ENCODE measurements at regions not wholly inside any gene's neighbourhood (a gene's known extent, or its start where the extent isn't known, plus 50 kb on each side); places are given as distances from the start of the nearest gene placed in this dataset.

DNA sequence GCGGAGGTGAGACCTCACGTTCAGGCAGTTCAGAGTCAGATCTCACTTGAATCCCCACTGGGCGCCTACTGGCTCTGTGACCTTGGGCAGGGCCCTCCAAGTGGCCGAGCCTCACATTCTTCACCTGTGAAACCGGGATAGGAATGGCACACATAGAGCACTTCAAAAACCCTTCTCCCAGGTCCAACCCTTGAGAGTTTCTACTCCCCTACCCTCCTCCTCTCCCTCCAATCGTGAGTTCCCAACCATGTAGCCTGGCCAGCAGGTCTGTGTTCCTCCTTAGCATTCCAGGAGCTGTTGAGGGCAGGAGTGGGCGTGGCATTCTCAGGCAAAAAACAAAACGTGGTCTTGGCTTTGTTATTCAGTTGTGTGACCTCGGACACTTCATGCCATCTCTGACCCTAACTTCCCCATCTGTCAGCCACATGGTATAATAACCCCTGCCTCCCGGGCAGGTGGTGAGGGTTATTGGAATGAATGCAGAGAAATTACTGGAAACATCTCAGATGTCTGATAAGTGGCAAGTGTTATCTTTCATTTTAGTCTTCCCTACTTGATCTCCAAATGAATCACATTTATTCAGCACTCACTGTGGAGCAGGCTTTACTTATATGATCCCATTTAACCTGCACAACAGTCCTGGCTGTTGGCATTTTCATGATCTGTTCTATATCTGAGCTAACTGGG is 112.8 kb upstream of the BOD1 start:
- Histone ChIP-seq H3K9me3 (no peaks in the 10 kb centered on the region), H3K36me3 (ENCODE audit: low read depth) (no peaks in the 10 kb centered on the region), H3K4me3 (no peak overlapping the region), H3K4me1 (ENCODE audit: low read depth) (no peaks in the 10 kb centered on the region)
- intact Hi-C loops (cut with DNase I, micrococcal nuclease): no loop called here
- ATAC-seq: no peak
- TF ChIP-seq, protein P1, sequence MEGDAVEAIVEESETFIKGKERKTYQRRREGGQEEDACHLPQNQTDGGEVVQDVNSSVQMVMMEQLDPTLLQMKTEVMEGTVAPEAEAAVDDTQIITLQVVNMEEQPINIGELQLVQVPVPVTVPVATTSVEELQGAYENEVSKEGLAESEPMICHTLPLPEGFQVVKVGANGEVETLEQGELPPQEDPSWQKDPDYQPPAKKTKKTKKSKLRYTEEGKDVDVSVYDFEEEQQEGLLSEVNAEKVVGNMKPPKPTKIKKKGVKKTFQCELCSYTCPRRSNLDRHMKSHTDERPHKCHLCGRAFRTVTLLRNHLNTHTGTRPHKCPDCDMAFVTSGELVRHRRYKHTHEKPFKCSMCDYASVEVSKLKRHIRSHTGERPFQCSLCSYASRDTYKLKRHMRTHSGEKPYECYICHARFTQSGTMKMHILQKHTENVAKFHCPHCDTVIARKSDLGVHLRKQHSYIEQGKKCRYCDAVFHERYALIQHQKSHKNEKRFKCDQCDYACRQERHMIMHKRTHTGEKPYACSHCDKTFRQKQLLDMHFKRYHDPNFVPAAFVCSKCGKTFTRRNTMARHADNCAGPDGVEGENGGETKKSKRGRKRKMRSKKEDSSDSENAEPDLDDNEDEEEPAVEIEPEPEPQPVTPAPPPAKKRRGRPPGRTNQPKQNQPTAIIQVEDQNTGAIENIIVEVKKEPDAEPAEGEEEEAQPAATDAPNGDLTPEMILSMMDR (IDR thresholded peaks at IDR 0.05): no peak
- DNase-seq: no peak

DNA sequence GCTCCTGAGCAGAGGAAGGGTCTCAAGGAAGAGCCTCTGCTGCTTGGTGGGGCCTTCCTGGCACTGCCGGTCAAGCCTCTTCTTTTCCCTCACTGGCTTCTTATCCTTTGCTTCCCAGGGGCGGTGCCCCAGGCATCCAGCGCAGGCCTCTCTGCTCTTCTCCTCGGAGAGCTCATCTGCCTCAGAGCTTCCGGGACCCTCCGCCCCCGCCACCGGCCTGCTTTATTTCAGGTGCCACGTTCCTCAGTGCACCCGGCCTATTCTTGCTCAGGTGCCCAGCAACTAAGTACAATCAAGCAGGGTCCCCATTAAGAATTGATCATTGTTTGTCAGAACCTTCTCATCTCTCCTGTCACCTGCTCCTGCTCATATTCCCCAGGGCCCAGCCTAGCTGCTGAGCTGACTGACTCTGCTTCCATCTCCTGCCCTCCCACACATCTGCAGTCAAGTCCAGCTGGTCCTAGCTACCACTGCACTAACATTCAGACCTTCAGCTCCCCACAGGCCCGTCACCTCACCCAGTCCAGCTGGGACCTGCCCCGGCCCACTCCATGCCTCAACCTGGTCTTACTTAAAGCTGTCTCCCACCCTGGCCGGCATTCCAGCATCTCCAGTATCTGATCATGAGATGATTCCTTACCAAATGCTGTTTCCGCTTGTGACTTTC is 114.3 kb upstream of the BOD1 start:
- no peak for DNase-seq
- no peak for ATAC-seq
- no peak overlapping the region for H3K4me3 ChIP-seq
- H3K36me3 ChIP-seq (ENCODE audit: low read depth): no peaks in the 10 kb centered on the region
- H3K4me1 ChIP-seq (ENCODE audit: low read depth): no peaks in the 10 kb centered on the region
- no peaks in the 10 kb centered on the region for H3K9me3 ChIP-seq
- intact Hi-C loops (cut with DNase I, micrococcal nuclease): no loop called here
- TF ChIP-seq, protein P1 (IDR thresholded peaks at IDR 0.05): no peak

DNA sequence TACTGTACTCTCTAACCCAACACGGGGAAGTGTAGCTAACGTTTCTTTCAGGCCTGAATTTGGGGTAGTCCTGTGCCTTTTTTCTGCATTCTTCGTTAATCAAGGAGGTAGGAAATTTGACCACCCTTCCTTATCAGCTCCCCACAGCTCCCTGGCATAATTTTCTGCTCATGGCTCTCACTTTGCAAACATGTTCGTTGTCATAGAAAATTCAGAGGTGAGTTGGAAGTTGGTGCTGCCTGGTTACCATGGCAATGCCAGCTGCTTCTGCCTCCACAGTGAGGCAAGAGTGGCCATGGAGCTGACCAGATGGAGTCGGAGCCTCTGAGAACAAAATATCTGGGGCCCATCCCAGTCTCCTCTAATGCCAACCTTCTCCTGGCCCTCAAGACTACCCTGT is 116.6 kb upstream of the BOD1 start:
- H3K4me3 ChIP-seq: no peak overlapping the region
- DNase-seq (no peak), ATAC-seq (no peak)
- no peaks in the 10 kb centered on the region for H3K4me1 ChIP-seq (ENCODE audit: low read depth)
- H3K9me3 ChIP-seq: no peaks in the 10 kb centered on the region
- TF ChIP-seq, protein P1 (IDR thresholded peaks at IDR 0.05): no peak
- intact Hi-C loops (cut with DNase I, micrococcal nuclease): no loop called here
- H3K36me3 ChIP-seq (ENCODE audit: low read depth): no peaks in the 10 kb centered on the region

DNA sequence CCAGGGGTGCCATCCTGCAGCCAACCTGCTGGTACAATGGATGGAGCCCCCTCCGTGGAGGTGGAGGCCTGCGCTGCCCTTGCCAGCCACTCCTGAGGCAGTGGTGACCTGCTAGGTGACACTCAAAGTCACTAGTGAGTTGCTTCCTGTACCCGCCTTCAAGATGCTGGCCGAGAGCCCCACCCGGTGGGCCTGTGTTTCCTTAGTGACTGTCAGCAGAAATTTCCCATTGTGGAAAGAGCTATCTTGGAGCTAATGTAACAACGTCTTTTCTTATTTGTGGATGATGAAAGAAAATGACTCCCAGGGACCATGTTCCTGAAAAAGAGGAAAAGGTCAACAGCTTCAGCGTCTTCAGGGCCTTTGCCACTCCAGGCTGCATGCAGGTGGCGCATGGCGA is 117.0 kb upstream of the BOD1 start:
- DNase-seq: no peak
- TF ChIP-seq, protein P1 (IDR thresholded peaks at IDR 0.05): no peak
- no peak for ATAC-seq
- H3K4me1 ChIP-seq (ENCODE audit: low read depth): no peaks in the 10 kb centered on the region
- H3K4me3 ChIP-seq: no peak overlapping the region
- H3K36me3 ChIP-seq (ENCODE audit: low read depth): no peaks in the 10 kb centered on the region
- intact Hi-C loops (cut with DNase I, micrococcal nuclease): no loop called here
- no peaks in the 10 kb centered on the region for H3K9me3 ChIP-seq

DNA sequence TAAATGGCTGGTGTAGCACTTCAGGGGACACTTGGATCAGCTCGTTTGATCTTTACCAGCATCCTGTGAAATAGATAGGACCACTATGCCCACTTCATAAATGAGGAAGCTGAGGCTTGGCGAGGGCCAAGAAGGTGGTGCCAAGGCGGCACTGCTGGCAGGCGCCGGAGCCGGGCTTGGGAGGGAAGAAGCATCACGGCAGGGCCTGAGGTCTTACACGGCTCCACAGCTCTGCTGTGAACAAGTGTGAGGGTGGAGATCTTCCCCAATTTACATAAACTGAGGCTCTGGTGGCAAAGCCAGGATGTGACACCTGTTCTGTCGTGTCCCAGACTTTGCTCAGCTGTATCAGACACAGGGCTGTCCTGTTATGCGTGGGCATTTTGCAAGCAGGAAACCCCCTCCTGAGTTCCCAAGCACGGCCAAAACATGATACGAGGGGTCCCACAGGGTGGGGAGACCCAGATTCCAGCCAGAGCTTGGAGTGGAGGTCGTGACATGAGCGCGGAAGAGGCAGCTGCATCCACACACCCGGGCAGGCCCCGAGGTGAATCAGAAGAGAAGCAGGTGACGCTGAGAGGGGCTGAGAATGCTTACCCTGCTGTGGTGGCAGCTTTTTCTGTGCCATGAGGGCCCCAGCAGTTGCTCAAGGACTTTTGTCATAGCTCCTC is 117.5 kb upstream of the BOD1 start:
- intact Hi-C loops (cut with DNase I, micrococcal nuclease): no loop called here
- Histone ChIP-seq H3K4me3 (no peak overlapping the region), H3K36me3 (ENCODE audit: low read depth) (no peaks in the 10 kb centered on the region), H3K4me1 (ENCODE audit: low read depth) (no peaks in the 10 kb centered on the region), H3K9me3 (no peaks in the 10 kb centered on the region)
- ATAC-seq: peak; percentile 9
- TF ChIP-seq, protein P1 (IDR thresholded peaks at IDR 0.05): no peak
- no peak for DNase-seq
